Activated CD8-positive, alpha-beta memory T cell treated with anti-CD3 and anti-CD28 coated beads, Interleukin-2, amount 50 U/mL, for 1 hour (primary cell): ENCODE measurements at regions not wholly inside any gene's neighbourhood (a gene's known extent, or its start where the extent isn't known, plus 50 kb on each side); places are given as distances from the start of the nearest gene placed in this dataset.

ENCODE experiments used
- DNase-seq: peaks from one replicate; pipeline ENCODE4 v3.0.0-alpha.2; 2020; ENCODE audit errors: extremely low read depth

GRCh38 chr3:194769020-194769643 is 83.4 kb downstream of the FAM43A start:
- peak; percentile 79 for DNase-seq

- no peak for DNase-seq
Measured at GRCh38 chr3:194772241-194773000, 86.7 kb downstream of the FAM43A start.

DNA sequence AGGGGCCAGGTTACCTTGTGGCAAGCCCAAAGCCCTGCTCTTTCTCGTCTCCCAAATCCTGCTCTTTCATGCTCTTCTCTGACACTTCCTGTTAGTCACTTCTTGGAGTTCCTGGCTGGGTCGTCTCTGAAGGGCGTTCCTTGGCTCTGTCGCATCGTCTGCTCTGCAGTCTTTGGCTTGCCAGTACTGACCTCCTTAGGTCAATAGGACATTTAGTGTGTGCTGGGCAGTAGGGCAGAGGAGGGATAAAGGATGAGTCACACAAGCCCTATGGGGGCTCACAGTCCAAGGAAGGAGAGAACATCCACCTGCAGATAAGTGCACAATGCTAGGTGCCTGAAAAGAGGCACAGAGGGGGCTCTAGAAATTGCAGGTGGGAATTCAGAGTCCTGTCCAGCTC is 87.5 kb downstream of the FAM43A start:
- DNase-seq = no peak

- no peak for DNase-seq
Measured at GRCh38 chr3:194773771-194774455, 88.2 kb downstream of the FAM43A start.

- no peak for DNase-seq
Measured at GRCh38 chr3:194775266-194775665, 89.6 kb downstream of the FAM43A start.

DNA sequence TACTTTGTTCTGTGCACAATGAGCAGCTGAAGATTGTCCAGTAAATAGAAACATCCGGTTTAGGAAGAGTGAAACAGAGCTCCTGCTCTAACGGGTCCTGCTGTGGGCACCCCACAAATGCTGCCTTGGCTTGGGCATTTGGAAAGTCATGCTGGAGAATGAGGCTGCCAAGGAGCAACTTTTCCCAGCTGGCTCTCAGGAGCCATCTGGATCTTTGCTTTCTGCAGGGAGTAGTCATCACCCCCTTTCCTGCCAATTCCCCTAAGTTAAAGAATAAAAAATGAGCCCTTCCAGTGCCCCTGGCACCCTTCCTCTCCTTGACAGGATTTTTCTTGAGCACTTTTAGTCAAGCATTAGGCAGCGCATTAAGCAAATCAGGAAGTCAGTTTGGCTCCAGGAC is 90.0 kb downstream of the FAM43A start:
- DNase-seq = no peak

DNA sequence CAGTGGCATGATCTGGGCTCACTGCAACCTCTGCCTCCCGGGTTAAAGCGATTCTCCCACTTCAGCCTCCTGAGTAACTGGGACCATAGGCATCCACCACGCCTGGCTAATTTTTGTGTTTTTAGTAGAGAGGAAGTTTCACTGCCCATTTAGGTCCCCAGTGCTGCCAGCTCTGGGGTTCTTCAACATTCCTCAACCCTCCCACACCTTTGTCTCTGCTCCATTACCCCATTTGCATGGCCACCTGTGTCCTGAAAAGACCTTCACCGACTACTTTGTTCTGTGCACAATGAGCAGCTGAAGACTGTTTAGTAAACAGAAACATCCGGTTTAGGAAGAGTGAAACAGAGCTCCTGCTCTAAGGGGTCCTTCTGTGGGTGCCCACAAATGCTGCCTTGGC is 92.0 kb downstream of the FAM43A start:
- DNase-seq = no peak

DNA sequence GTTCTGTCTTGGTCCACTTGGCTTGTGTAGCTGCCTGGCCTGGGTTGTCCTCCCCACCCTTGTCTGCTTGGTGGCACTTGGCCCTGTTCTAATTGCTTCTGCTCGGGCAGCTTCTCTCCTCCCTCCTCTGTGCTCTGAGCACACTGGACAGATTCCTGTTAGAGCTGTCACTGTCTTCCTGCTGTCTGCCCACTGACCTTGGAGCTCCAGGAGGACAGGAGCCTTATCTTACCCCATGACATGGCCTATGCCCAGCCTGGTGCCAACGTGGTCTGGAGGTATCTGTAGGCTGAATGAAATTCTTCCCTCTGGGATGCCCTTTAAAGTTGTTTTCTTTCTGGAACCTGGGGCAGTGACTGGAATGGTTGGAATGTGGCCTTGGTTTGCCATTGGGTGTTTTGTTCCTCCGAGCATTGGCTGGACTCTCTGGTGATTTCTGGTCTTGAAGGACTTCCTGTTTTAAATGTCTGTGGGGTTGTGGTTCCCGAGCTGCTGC is 94.1 kb downstream of the FAM43A start:
- DNase-seq = no peak

- no peak for DNase-seq
Measured at GRCh38 chr3:194780706-194781105, 95.0 kb downstream of the FAM43A start.

DNA sequence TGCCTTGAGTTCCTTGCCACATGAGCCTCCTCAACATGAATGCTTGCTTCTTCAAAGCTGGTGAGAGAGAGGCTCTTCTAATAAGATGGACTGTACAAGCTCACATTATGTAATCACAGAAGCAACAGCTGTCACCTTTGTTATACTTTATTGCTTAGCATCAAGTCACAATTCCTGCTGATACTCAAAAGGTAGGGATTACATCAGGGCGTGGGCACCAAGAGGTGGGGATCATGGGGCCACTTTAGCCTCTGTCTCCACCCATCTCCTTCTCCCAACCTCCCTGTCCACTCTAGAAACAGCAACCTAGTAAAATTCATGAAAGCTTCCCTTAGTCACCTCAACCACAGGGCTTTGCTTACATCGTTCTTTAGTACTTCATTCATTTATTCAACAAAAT is 95.9 kb downstream of the FAM43A start:
- no peak for DNase-seq

- no peak for DNase-seq
Measured at GRCh38 chr3:194782698-194783404, 97.2 kb downstream of the FAM43A start.

- no peak for DNase-seq
Measured at GRCh38 chr3:194784361-194784760, 98.7 kb downstream of the FAM43A start.

GRCh38 chr3:194785315-194785714 is 99.6 kb downstream of the FAM43A start:
- DNase-seq = no peak

DNA sequence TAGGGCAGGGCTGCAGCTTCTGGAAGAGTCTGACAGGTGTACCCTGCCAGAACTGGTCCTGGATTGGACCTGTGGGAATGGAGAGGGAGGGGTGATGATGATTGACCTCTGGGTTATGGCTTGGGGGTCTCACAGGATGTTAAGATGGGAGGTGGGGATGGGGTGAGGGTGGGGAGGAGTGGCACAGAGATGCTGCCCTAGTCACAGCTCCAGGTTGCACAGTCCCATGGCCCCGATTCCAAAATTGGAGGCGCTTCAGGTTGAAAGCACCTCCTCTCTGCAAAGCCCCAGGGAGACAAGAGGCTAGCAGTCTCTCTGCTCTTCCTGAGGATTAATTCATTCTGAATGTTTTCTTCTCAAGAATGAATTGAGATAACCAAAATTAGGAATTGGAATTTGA is 101.4 kb downstream of the FAM43A start:
- no peak for DNase-seq

GRCh38 chr3:194787650-194788049 is 102.0 kb downstream of the FAM43A start:
- DNase-seq = no peak

DNA sequence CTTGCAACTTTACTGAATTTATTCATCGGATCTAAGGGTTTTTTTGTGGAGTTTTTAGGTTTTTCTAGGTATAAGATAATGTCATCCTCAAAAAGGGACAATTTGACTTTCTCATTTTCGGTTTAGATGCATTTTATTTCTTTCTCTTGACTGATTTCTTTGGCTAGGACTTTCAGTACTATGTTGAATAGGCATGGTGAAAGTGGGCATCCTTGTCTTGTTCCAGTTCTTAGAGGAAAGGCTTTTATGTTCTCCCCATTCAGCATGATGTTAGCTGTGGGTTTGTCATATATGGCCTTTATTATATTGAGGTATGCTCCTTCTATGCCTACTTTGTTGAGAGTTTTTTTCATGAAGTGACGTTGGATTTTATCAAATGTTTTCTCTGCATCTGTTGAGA is 106.7 kb downstream of the FAM43A start:
- DNase-seq = no peak

- no peak for DNase-seq
Measured at GRCh38 chr3:194797555-194798250, 112.0 kb downstream of the FAM43A start.

GRCh38 chr3:194798486-194798885 is 112.8 kb downstream of the FAM43A start:
- DNase-seq = no peak

GRCh38 chr3:194800002-194800401 is 114.3 kb downstream of the FAM43A start:
- no peak for DNase-seq

DNA sequence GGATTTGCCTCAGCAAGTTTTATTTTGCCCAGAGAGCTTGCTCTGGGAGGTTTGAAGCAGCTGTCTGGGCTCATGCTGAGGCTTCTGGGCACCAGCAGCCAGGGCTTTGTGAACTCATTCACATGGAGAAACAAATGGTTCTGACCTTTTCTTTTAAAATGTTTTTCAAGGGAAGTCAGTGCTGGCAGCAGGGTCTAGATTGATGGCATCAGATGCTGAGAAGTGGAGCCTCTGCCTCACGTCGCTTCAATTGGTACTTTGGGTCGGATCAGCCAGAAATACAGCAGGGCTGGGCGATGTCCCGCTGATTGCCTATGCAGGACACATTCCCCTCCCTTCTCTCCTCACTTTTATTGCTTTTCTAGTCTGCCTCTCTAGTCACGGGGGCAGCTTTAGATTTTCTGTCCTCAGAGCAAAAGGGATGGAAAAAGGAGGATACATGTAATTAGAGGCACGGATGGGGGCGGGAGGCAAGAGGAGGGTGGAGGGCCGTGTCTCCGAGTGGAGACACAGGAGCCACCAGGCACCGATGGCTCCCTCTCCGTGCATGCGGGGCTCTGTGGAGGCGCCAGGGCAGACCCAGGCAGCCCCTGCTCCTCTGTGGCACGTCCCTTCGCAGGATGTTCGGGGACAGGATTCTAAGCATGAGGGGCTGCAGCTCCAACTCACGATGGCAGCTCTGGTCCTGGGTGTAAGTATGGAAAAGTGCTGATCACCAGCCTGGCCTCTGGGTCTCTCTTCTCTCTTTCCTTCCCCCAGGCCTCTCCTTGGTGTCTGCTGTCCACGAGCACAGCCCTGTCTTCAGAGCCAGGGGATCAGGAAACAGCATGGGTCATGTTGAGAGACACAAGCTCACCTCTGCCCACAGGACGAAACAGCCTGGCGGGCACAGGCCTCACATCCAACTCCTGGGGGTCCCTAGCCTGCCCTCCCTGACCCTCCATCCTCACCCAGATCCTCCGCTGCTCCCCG is 116.1 kb downstream of the FAM43A start:
- no peak for DNase-seq
